ENCODE measurements at regions not wholly inside any gene's neighbourhood (a gene's known extent, or its start where the extent isn't known, plus 50 kb on each side); places are given as distances from the start of the nearest gene placed in this dataset.

DNA sequence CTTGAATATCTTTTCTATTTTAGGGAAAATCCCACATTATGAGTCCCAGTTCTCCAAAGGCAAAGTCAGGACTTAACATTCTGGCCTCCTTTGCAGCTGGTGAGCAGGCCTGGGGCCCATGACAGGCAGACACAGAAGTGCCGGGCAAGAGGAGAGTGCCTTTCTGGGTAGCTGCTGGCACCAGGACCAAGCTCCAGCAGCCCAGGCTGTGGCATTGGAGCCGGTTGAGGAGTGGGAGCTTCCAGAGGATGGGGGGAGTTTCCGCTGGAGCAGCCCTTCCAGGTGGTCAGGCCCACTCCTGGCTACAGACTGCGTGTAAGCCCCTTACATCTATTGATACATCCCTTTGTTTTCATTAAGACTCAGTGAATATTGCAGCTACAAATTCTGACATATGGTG is 123.9 kb downstream of the URB2 start:
- WGBS, 2 donors (ENCODE audit: extremely low coverage in 2 of 2, insufficient read length in 2 of 2, insufficient replicate concordance in 1 of 2), result no CpG with 5 or more reads among the region's 4 CpGs
- H3K4me3 ChIP-seq (ENCODE audit: low read length in 2 of 2), result no peak overlapping the region

DNA sequence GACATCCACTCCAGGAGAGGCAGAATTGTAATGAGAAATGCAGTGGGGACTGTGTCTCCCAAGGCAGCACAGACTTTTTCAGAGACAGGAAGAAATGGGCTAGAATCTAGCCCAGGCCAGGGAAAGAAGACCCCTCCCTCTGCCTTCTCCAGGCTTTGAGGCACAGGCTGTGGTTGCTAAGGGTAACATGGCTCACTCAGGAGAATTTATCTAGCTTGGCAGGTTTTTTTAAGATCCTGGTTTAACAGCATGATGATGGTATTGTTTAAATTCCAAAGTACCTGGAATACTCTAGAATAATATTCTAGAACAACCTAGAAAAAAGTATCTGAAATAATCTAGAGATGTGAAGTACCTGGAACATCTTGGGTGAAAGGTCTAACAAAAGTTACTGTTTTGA is 125.6 kb downstream of the URB2 start:
- Histone ChIP-seq H3K79me1 (ENCODE audit: low read depth, low read length) (peaks cover 2% of the 10 kb centered on the region), H2BK120ac (ENCODE audit: low read depth, low read length) (no peak overlapping the region), H3K23ac (ENCODE audit: low read depth, low read length, poor library complexity) (no peak overlapping the region), H3K4ac (ENCODE audit: low read length) (no peak overlapping the region), H2BK15ac (ENCODE audit: low read length) (no peak overlapping the region), H3K27ac (replicated peaks; ENCODE audit: low read length) (no peak overlapping the region), H3K4me1 (ENCODE audit: control insufficient read depth in 2 of 2, insufficient read depth in 1 of 2, low read depth in 1 of 2, low read length in 2 of 2) (no peaks in the 10 kb centered on the region), H3K9ac (ENCODE audit: low read depth, low read length, poor library complexity) (no peak overlapping the region), H2BK5ac (ENCODE audit: low read length) (no peak overlapping the region), H2AK5ac (ENCODE audit: low read depth, low read length) (no peak overlapping the region), H3K18ac (ENCODE audit: low read length) (no peak overlapping the region), H4K8ac (ENCODE audit: low read depth, low read length) (no peak overlapping the region), H3K9me3 (replicated peaks in 1 of 2; ENCODE audit: control insufficient read depth in 2 of 2, insufficient read depth in 1 of 2, low read depth in 1 of 2, low read length in 2 of 2) (peaks cover 0 to 2% of the 10 kb centered on the region in 2 donors), H2BK12ac (ENCODE audit: low read length) (no peak overlapping the region), H3K36me3 (replicated peaks in 1 of 2; ENCODE audit: control insufficient read depth in 2 of 2, insufficient read depth in 2 of 2, low read length in 2 of 2) (no peaks in the 10 kb centered on the region), H3K27me3 (ENCODE audit: control insufficient read depth in 3 of 3, insufficient read depth in 3 of 3, low read depth in 1 of 3, low read length in 3 of 3) (no peaks in the 10 kb centered on the region), H3K4me3 (ENCODE audit: low read length in 2 of 2) (no peak overlapping the region), H3K4me2 (ENCODE audit: insufficient read depth, low read length, poor library complexity, severe bottlenecking) (no peak overlapping the region), H4K91ac (ENCODE audit: low read depth, low read length, poor library complexity) (no peak overlapping the region), H3K14ac (ENCODE audit: low read length) (no peak overlapping the region), H2AFZ (ENCODE audit: low read length) (no peak overlapping the region)
- no peak for DNase-seq (ENCODE audit: low spot score)

More for the DNA sequence above, 123.9 kb downstream of the URB2 start:
- Histone ChIP-seq H3K4me1 (ENCODE audit: control insufficient read depth in 2 of 2, insufficient read depth in 1 of 2, low read depth in 1 of 2, low read length in 2 of 2) (no peaks in the 10 kb centered on the region), H3K9me3 (replicated peaks in 1 of 2; ENCODE audit: control insufficient read depth in 2 of 2, insufficient read depth in 1 of 2, low read depth in 1 of 2, low read length in 2 of 2) (peaks cover 0 to 2% of the 10 kb centered on the region in 2 donors), H3K23ac (ENCODE audit: low read depth, low read length, poor library complexity) (no peak overlapping the region), H2AK5ac (ENCODE audit: low read depth, low read length) (no peak overlapping the region), H3K4me2 (ENCODE audit: insufficient read depth, low read length, poor library complexity, severe bottlenecking) (no peak overlapping the region), H2BK12ac (ENCODE audit: low read length) (no peak overlapping the region), H2AFZ (ENCODE audit: low read length) (no peak overlapping the region), H3K14ac (ENCODE audit: low read length) (no peak overlapping the region), H2BK120ac (ENCODE audit: low read depth, low read length) (no peak overlapping the region), H3K27me3 (ENCODE audit: control insufficient read depth in 3 of 3, insufficient read depth in 3 of 3, low read depth in 1 of 3, low read length in 3 of 3) (no peaks in the 10 kb centered on the region), H3K36me3 (replicated peaks in 1 of 2; ENCODE audit: control insufficient read depth in 2 of 2, insufficient read depth in 2 of 2, low read length in 2 of 2) (no peaks in the 10 kb centered on the region), H3K27ac (replicated peaks; ENCODE audit: low read length) (no peak overlapping the region), H4K91ac (ENCODE audit: low read depth, low read length, poor library complexity) (no peak overlapping the region), H2BK5ac (ENCODE audit: low read length) (no peak overlapping the region), H3K18ac (ENCODE audit: low read length) (no peak overlapping the region), H3K79me1 (ENCODE audit: low read depth, low read length) (peaks cover 2% of the 10 kb centered on the region), H2BK15ac (ENCODE audit: low read length) (no peak overlapping the region), H3K4ac (ENCODE audit: low read length) (no peak overlapping the region), H3K9ac (ENCODE audit: low read depth, low read length, poor library complexity) (peak overlapping the region; percentile 30), H4K8ac (ENCODE audit: low read depth, low read length) (no peak overlapping the region)
- no peak for DNase-seq (ENCODE audit: low spot score)

DNA sequence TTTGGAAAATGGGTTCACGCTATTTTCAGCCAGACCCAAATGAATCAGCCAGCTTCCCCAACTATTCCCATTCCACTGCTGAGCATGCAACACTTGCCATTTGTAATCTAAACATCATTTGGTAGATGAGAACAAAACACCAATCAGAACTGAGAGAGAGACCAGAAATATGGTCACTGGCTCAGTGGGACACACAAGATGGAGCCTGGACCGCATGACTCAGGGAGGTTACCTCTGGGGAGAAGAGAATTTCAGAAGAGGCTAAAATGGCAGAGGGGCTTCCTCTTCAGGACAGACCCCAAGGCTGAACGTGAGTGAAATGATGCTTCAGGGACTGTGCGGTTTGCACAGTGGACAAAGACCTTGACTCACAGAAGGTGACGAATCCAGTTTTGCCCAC is 126.6 kb downstream of the URB2 start:
- Histone ChIP-seq H3K36me3 (replicated peaks in 1 of 2; ENCODE audit: control insufficient read depth in 2 of 2, insufficient read depth in 2 of 2, low read length in 2 of 2) (no peaks in the 10 kb centered on the region), H3K4ac (ENCODE audit: low read length) (no peak overlapping the region), H2AK5ac (ENCODE audit: low read depth, low read length) (no peak overlapping the region), H3K27me3 (ENCODE audit: control insufficient read depth in 3 of 3, insufficient read depth in 3 of 3, low read depth in 1 of 3, low read length in 3 of 3) (no peaks in the 10 kb centered on the region), H2BK15ac (ENCODE audit: low read length) (no peak overlapping the region), H2BK12ac (ENCODE audit: low read length) (no peak overlapping the region), H2BK5ac (ENCODE audit: low read length) (no peak overlapping the region), H4K91ac (ENCODE audit: low read depth, low read length, poor library complexity) (no peak overlapping the region), H3K9me3 (replicated peaks in 1 of 2; ENCODE audit: control insufficient read depth in 2 of 2, insufficient read depth in 1 of 2, low read depth in 1 of 2, low read length in 2 of 2) (peaks cover 0 to 5% of the 10 kb centered on the region in 2 donors), H3K18ac (ENCODE audit: low read length) (no peak overlapping the region), H4K8ac (ENCODE audit: low read depth, low read length) (no peak overlapping the region), H3K23ac (ENCODE audit: low read depth, low read length, poor library complexity) (no peak overlapping the region), H3K27ac (replicated peaks; ENCODE audit: low read length) (no peak overlapping the region), H3K9ac (ENCODE audit: low read depth, low read length, poor library complexity) (no peak overlapping the region), H3K79me1 (ENCODE audit: low read depth, low read length) (peaks cover 2% of the 10 kb centered on the region), H3K4me2 (ENCODE audit: insufficient read depth, low read length, poor library complexity, severe bottlenecking) (no peak overlapping the region), H3K14ac (ENCODE audit: low read length) (no peak overlapping the region), H3K4me3 (ENCODE audit: low read length in 2 of 2) (no peak overlapping the region), H2BK120ac (ENCODE audit: low read depth, low read length) (no peak overlapping the region), H2AFZ (ENCODE audit: low read length) (no peak overlapping the region), H3K4me1 (ENCODE audit: control insufficient read depth in 2 of 2, insufficient read depth in 1 of 2, low read depth in 1 of 2, low read length in 2 of 2) (no peaks in the 10 kb centered on the region)
- no CpG with 5 or more reads among the region's 5 CpGs for WGBS, 2 donors (ENCODE audit: extremely low coverage in 2 of 2, insufficient read length in 2 of 2, insufficient replicate concordance in 1 of 2)
- no peak for DNase-seq (ENCODE audit: low spot score)

DNA sequence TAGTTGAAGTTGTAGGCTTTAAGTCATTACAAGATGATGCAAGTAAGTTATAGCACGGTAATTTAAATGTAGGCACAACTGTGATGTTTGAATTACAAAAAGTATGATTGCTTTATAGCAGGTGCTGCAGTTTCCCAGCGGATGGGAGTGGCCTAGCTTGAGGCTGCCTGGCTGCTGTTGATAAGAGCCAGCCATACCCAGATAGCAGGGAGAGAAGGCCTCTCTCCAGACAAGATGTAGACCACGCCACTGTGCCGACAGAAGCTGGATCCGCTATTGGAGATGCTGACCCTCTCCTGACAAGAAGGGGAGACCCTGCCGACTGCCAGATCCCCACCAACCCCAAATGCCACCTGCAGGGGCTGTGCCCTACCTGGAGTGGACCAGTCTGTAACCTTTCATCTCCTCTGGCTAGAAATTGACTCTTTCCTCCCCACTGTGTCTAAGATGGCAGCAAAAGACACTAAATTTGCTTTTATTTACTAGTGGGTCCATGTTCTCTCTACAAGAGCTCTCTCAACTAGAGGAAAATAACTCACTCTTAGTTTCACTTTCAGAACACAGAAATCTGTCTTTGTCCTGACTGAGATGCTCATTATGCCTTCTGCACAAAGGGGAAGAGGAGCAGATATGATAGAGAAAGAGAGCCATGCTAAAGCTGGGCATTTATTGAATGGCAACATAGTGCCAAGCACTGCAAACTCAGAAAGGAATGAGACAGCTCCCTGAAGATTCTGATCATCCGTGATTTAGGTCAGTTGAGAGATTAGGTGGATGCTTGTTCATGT is 127.9 kb downstream of the URB2 start:
- no CpG with 5 or more reads among the region's 7 CpGs for WGBS, 2 donors (ENCODE audit: extremely low coverage in 2 of 2, insufficient read length in 2 of 2, insufficient replicate concordance in 1 of 2)
- Histone ChIP-seq H2BK120ac (ENCODE audit: low read depth, low read length) (no peak overlapping the region), H3K23ac (ENCODE audit: low read depth, low read length, poor library complexity) (peak overlapping the region; percentile 68), H4K8ac (ENCODE audit: low read depth, low read length) (no peak overlapping the region), H2BK12ac (ENCODE audit: low read length) (no peak overlapping the region), H3K79me1 (ENCODE audit: low read depth, low read length) (peaks cover under 1% of the 10 kb centered on the region), H2AFZ (ENCODE audit: low read length) (no peak overlapping the region), H3K4ac (ENCODE audit: low read length) (no peak overlapping the region), H3K36me3 (replicated peaks in 1 of 2; ENCODE audit: control insufficient read depth in 2 of 2, insufficient read depth in 2 of 2, low read length in 2 of 2) (no peaks in the 10 kb centered on the region), H3K18ac (ENCODE audit: low read length) (no peak overlapping the region), H3K9me3 (replicated peaks in 1 of 2; ENCODE audit: control insufficient read depth in 2 of 2, insufficient read depth in 1 of 2, low read depth in 1 of 2, low read length in 2 of 2) (peaks cover 0 to 5% of the 10 kb centered on the region in 2 donors), H4K91ac (ENCODE audit: low read depth, low read length, poor library complexity) (no peak overlapping the region), H2AK5ac (ENCODE audit: low read depth, low read length) (no peak overlapping the region), H3K27me3 (ENCODE audit: control insufficient read depth in 3 of 3, insufficient read depth in 3 of 3, low read depth in 1 of 3, low read length in 3 of 3) (no peaks in the 10 kb centered on the region), H3K27ac (replicated peaks; ENCODE audit: low read length) (no peak overlapping the region), H3K4me1 (ENCODE audit: control insufficient read depth in 2 of 2, insufficient read depth in 1 of 2, low read depth in 1 of 2, low read length in 2 of 2) (no peaks in the 10 kb centered on the region), H3K4me2 (ENCODE audit: insufficient read depth, low read length, poor library complexity, severe bottlenecking) (no peak overlapping the region), H3K9ac (ENCODE audit: low read depth, low read length, poor library complexity) (no peak overlapping the region), H2BK15ac (ENCODE audit: low read length) (no peak overlapping the region), H2BK5ac (ENCODE audit: low read length) (no peak overlapping the region), H3K14ac (ENCODE audit: low read length) (no peak overlapping the region), H3K4me3 (ENCODE audit: low read length in 2 of 2) (no peak overlapping the region)
- no peak for DNase-seq (ENCODE audit: low spot score)
